HUES48 (cell line): ENCODE measurements at regions not wholly inside any gene's neighbourhood (a gene's known extent, or its start where the extent isn't known, plus 50 kb on each side); places are given as distances from the start of the nearest gene placed in this dataset.

Source experiments
- H3K27ac ChIP-seq: one replicate; pipeline ENCODE4 v1.7.0; 2013; ENCODE audit warnings: low read depth, low read length, inconsistent platforms
- H3K27me3 ChIP-seq: 2 replicates; pipeline ENCODE4 v1.6.1; 2013; ENCODE audit warnings: mild to moderate bottlenecking, low read length; ENCODE audit not compliant: control insufficient read depth, insufficient read depth
- H3K36me3 ChIP-seq: 2 replicates; pipeline ENCODE4 v1.6.1; 2013; ENCODE audit warnings: low read length; ENCODE audit not compliant: control insufficient read depth, insufficient read depth
- H3K4me1 ChIP-seq: 2 replicates; pipeline ENCODE4 v1.6.1; 2013; ENCODE audit warnings: mild to moderate bottlenecking, low read length; ENCODE audit not compliant: control insufficient read depth, insufficient read depth
- H3K4me3 ChIP-seq: 2 replicates; pipeline ENCODE4 v1.5.1; 2013; ENCODE audit warnings: mild to moderate bottlenecking, low read depth, low read length
- H3K9ac ChIP-seq: 2 replicates; pipeline ENCODE4 v1.6.1; 2013; ENCODE audit warnings: mild to moderate bottlenecking, low read depth, low read length, moderate library complexity
- H3K9me3 ChIP-seq: 2 replicates; pipeline ENCODE4 v1.6.1; 2013; ENCODE audit warnings: low read length; ENCODE audit not compliant: control insufficient read depth, insufficient read depth

DNA sequence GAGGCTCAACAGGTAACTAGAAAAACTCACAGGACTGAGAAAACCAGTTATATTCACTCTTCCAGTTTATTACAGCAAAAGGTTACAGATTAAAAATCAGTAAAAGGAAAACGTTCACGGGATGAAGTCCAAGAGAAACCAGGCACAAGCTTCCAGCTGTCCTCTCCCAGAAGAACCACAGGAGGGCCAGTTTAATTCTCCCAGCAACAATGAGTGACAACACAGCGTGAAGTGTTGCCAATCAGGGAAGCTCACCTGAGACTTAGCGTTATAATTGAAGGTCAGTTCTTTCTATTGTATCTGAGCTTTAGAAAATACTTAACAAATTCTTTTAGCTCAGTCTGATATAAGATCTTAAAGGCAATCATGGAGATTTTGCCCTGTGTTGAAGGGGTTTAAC, 65.2 kb upstream of the TNR start:
- Histone ChIP-seq H3K9ac (no peak overlapping the region), H3K9me3 (no peaks in the 10 kb centered on the region), H3K36me3 (no peaks in the 10 kb centered on the region), H3K4me1 (peaks cover 15% of the 10 kb centered on the region), H3K27ac (peak overlapping the region; percentile 62), H3K4me3 (peak overlapping the region; percentile 16; the same call in 1 of the 2 replicates), H3K27me3 (peaks cover 6% of the 10 kb centered on the region; the same call in 1 of the 2 replicates)

DNA sequence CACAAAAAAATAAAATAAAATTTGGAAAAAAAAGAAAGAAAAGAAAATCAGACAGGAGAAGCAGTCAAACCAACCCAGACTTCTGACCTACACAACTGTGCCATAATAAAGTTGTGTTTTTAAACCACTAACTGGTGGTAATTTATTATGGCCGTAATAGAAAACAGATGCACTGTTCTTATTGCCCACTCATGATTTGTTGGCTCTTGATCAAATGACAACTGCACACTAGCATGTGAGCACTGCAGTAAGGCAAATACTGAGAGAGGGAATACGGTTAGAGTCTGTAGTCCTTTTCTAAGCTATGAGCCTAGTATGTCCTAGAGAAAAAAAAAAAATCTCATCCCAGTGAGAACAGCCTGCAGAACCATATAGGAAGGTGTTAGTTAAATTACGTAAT, 61.2 kb upstream of the TNR start:
- no peaks in the 10 kb centered on the region for H3K9me3 ChIP-seq
- H3K9ac ChIP-seq: no peak overlapping the region

DNA sequence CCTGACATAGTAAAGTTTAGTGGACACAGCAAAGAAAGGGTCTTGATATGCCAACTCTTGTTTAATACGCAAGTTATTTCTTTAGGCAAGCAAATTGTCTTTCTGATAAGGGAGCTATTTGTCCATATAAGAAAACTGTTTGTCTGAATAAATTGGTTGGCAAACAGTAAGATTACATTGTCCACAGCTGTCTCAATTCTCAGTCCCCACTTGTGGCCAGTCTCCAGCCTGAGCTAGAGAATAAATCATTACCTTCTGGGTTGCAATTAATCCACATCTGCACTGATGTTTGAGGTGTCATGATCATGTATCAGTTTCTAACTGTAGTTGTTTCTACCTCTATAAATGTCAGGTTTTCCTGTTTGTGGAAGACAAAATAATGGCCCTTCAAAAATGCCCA, 60.0 kb upstream of the TNR start:
- Histone ChIP-seq H3K4me1 (peaks cover 4% of the 10 kb centered on the region; the same call in 1 of the 2 replicates), H3K27me3 (peaks cover 6% of the 10 kb centered on the region; the same call in 1 of the 2 replicates), H3K36me3 (no peaks in the 10 kb centered on the region), H3K9me3 (no peaks in the 10 kb centered on the region), H3K27ac (no peak overlapping the region), H3K9ac (no peak overlapping the region), H3K4me3 (no peak overlapping the region)

More for the DNA sequence above, 61.2 kb upstream of the TNR start:
- no peak overlapping the region for H3K27ac ChIP-seq
- peaks cover 6% of the 10 kb centered on the region; the same call in 1 of the 2 replicates for H3K27me3 ChIP-seq
- H3K4me3 ChIP-seq: no peak overlapping the region
- peaks cover 15% of the 10 kb centered on the region for H3K4me1 ChIP-seq
- H3K36me3 ChIP-seq: no peaks in the 10 kb centered on the region

DNA sequence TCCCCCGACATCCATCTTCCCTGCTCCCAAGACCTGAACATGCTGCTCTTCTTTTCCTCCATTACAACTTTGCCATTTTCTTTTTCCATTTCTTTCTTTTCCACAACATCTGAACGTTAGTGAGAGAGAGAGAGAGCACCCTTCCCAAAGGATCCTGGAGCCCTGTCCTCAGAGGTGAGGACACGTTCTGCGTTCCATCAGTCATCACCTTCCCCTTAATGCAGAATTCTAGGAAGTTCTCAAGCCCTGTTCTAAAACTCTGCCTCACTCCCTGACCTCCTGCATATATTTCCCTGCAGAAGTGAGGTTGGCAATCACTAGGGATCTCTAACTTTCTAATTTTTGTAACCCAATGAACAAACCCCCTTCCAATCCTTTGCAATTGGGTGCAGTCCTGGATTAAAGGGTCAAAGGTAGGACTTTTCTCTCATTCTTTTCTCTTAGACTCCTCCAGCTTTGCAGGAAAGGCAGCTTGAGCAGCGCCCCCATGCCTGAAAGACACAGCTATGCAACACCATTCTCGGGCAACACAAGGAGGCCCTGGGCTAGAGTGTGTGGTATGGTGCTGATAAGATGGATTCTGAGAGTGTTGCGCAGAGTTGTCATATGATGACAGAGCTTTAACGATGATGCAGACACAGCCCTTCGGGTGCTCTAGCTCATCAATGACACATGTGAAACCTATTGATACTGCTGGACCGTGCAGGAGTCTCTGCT, 59.2 kb upstream of the TNR start:
- Histone ChIP-seq H3K27ac (no peak overlapping the region), H3K4me3 (no peak overlapping the region), H3K9ac (no peak overlapping the region), H3K4me1 (0 out of 2 replicates have a peak, but pooled peaks cover under 1% of the 10 kb centered on the region), H3K9me3 (no peaks in the 10 kb centered on the region), H3K36me3 (no peaks in the 10 kb centered on the region), H3K27me3 (peaks cover 2% of the 10 kb centered on the region; the same call in 1 of the 2 replicates)

DNA sequence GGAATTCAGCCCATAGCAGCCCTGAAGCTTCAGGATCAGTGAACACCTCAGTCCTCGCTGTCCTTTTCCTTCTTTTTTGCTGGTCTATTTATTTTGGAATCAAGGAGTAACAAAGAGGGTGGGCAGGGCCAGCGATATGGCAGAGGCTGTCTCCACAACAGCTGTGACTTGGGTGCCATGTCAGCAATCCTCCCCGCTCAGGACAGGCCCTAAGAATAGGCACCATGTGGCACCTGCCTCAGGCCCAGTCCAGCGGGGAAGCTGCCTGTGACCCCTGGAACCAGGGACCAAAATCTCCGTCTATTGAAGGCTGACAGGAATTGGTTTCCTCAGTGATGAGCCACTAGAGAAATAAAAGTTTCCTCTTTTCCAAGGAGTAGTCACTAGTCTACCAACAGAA, 58.6 kb upstream of the TNR start:
- H3K27ac ChIP-seq: no peak overlapping the region
- no peaks in the 10 kb centered on the region for H3K27me3 ChIP-seq
- no peak overlapping the region for H3K4me3 ChIP-seq
- peaks cover 4% of the 10 kb centered on the region; the same call in 1 of the 2 replicates for H3K4me1 ChIP-seq
- H3K9me3 ChIP-seq: no peaks in the 10 kb centered on the region
- no peaks in the 10 kb centered on the region for H3K36me3 ChIP-seq
- H3K9ac ChIP-seq: no peak overlapping the region

- Histone ChIP-seq H3K4me3 (no peak overlapping the region), H3K9ac (no peak overlapping the region), H3K9me3 (no peaks in the 10 kb centered on the region), H3K4me1 (peaks cover 4% of the 10 kb centered on the region; the same call in 1 of the 2 replicates), H3K27ac (no peak overlapping the region), H3K27me3 (no peaks in the 10 kb centered on the region), H3K36me3 (no peaks in the 10 kb centered on the region)
These were observed 54.2 kb upstream of the TNR start for GRCh38 chr1:175797576-175797975.

DNA sequence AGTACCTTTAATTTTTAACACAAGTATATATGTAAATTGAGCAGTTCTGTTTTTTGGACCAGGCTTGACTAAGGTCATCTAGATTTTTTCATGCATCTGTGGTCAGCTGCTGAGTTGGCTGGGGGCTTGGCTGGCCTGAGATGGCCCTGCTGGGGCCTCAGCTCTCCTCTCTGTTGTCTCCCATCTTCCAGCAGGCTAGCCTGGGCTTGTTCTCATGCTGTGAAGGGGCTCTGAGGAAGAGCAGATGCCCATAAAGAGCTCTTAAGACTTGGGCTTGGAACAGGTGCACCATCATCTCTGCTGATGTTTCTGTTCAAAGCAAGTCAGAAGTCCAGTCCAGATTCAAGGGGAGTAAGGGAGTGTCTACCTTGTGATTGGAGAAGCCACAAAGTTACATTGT, 51.2 kb upstream of the TNR start:
- Histone ChIP-seq H3K27ac (no peak overlapping the region), H3K9ac (no peak overlapping the region), H3K9me3 (no peaks in the 10 kb centered on the region), H3K27me3 (no peaks in the 10 kb centered on the region), H3K4me1 (peaks cover 4% of the 10 kb centered on the region; the same call in 1 of the 2 replicates), H3K4me3 (no peak overlapping the region), H3K36me3 (no peaks in the 10 kb centered on the region)

- Histone ChIP-seq H3K4me1 (peaks cover 4% of the 10 kb centered on the region; the same call in 1 of the 2 replicates), H3K36me3 (no peaks in the 10 kb centered on the region), H3K9me3 (no peaks in the 10 kb centered on the region), H3K27ac (no peak overlapping the region), H3K4me3 (no peak overlapping the region), H3K9ac (no peak overlapping the region), H3K27me3 (no peaks in the 10 kb centered on the region)
These were observed 50.2 kb upstream of the TNR start for GRCh38 chr1:175793617-175794016.
